GM12891 (cell line): ENCODE measurements at regions not wholly inside any gene's neighbourhood (a gene's known extent, or its start where the extent isn't known, plus 50 kb on each side); places are given as distances from the start of the nearest gene placed in this dataset.

Experiments
- PAX5 ChIP-seq: IDR thresholded peaks from 2 replicates; pipeline ENCODE4 v1.6.1; 2011; ENCODE audit warnings: low read length, moderate library complexity, mild to moderate bottlenecking; ENCODE audit not compliant: insufficient read depth, severe bottlenecking
- POLR2A ChIP-seq: IDR thresholded peaks from 2 replicates; pipeline ENCODE4 v1.6.1; 2011; ENCODE audit warnings: low read depth, low read length, control low read depth
- POLR2AphosphoS5 ChIP-seq: IDR thresholded peaks from 2 replicates; pipeline ENCODE4 v1.6.1; 2011; ENCODE audit warnings: low read depth, low read length, control low read depth
- POU2F2 ChIP-seq: IDR thresholded peaks from 2 replicates; pipeline ENCODE4 v1.6.1; 2011; ENCODE audit warnings: low read depth, mild to moderate bottlenecking, control low read depth, low read length, moderate library complexity
- SPI1 ChIP-seq: IDR thresholded peaks from 2 replicates; pipeline ENCODE4 v1.6.1; 2011; ENCODE audit warnings: low read depth, low read length, control low read depth
- TAF1 ChIP-seq: IDR thresholded peaks from 2 replicates; pipeline ENCODE4 v1.6.1; 2011; ENCODE audit warnings: low read depth, low read length, control low read depth

DNA sequence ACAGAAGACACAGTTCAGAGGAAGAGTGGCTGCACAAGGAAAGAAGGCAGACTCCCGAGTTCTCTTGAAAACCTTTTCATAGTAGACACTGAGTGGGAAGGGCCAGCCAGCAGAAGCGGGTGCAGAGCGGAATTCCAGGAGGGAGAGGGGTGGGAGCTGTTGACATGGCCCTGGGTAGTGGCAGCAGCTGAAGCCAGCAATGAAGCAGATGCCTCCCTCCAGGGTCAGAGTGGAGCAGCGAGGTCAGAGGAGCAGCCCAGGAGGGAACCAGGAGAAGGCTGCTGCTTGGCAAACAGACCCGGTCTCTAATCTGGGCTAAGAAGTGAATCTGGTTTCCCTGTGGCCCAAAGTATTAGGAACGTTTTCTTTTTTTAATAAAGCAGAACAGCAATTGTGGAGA, 73.9 kb upstream of the SPATA13 start:
- no peak for TF ChIP-seq POLR2A
- TF ChIP-seq POU2F2, result no peak
- TF ChIP-seq POLR2AphosphoS5, result no peak
- TF ChIP-seq TAF1, result no peak
- no peak for TF ChIP-seq PAX5
- no peak for TF ChIP-seq SPI1
